HepG2 (cell line): ENCODE measurements at regions not wholly inside any gene's neighbourhood (a gene's known extent, or its start where the extent isn't known, plus 50 kb on each side); places are given as distances from the start of the nearest gene placed in this dataset.

Experiments
- ATAC-seq: fragments of 200-7000 bp; cut with Tn5 transposase; 3 replicates; pipeline ENCODE4 v1.9.1; 2020; ENCODE audit warnings: mild to moderate bottlenecking, moderate library complexity
- BruUV-seq: library from RNA; stranded (reverse); fragments of 400-500 nt; replicated peaks from 2 replicates; lab custom pipeline; 2021; lab: Mats Ljungman, UMichigan
- CTCF ChIA-PET: fragments of 300-600 bp; formaldehyde crosslinking; extraction: SDS; loops from one replicate; lab custom pipeline; 2021; ENCODE audit warnings: low total read pairs, inconsistent platforms, low intra/inter-chr PET ratio; lab: Yijun Ruan, JAX
- POLR2A ChIA-PET: fragments of 350-600 bp; sonication (Branson Sonifier 250); formaldehyde crosslinking; loops from one replicate; lab custom pipeline; 2020; ENCODE audit warnings: antibody characterized with exemption, inconsistent platforms; lab: Yijun Ruan, JAX
- DNase-seq: peaks from one replicate; pipeline ENCODE4 v3.0.0-alpha.2; 2015; ENCODE audit warnings: low spot score
- FAIRE-seq: peaks from 3 replicates; lab custom pipeline; 2011; peaks lifted over from hg19 to GRCh38; lab: Jason Lieb, UNC
- H2AFZ ChIP-seq: one replicate; pipeline ENCODE4 v1.6.1; 2011; ENCODE audit warnings: low read length, inconsistent platforms
- H3K27ac ChIP-seq: fragments of 300-600 bp; 3 replicates; pipeline ENCODE4 v1.8.0; 2011; ENCODE audit warnings: mixed run types, mild to moderate bottlenecking, mixed read lengths, low read length, inconsistent platforms; ENCODE audit not compliant: insufficient read depth; ENCODE audit errors: extremely low read length
- H3K27me3 ChIP-seq, 2 experiments: fragments of 200-600 bp in 1 of 2; 2 replicates in 1 of 2; 3 replicates in 1 of 2; pipeline versions ENCODE4 v1.6.0 to v1.8.0; 2011; ENCODE audit warnings: low read length in 2 of 2, mild to moderate bottlenecking in 2 of 2, moderate library complexity in 2 of 2, inconsistent platforms in 1 of 2; ENCODE audit not compliant: insufficient read depth in 2 of 2, control insufficient read depth in 1 of 2
- H3K36me3 ChIP-seq, 2 experiments: fragments of 200-600 bp in 1 of 2; replicated peaks in 1 of 2; 2 replicates in 1 of 2; 3 replicates in 1 of 2; pipeline versions ENCODE4 v1.5.1 to v1.8.0; 2011; ENCODE audit warnings: low read length in 2 of 2, inconsistent platforms in 1 of 2; ENCODE audit not compliant: insufficient read depth in 2 of 2, control insufficient read depth in 1 of 2
- H3K4me1 ChIP-seq: 2 replicates; pipeline ENCODE4 v1.5.1; 2012; ENCODE audit warnings: low read length, inconsistent platforms; ENCODE audit not compliant: insufficient read depth
- H3K4me2 ChIP-seq: 2 replicates; pipeline ENCODE4 v1.6.0; 2011; ENCODE audit warnings: low read depth, low read length, inconsistent platforms
- H3K4me3 ChIP-seq, 3 experiments: fragments of 200-600 bp in 1 of 3; sonication (generic), shearing (Covaris generic) in 1 of 3; replicated peaks in 1 of 3; 2 replicates each; pipeline ENCODE4 v1.5.1; 2011 to 2016; ENCODE audit warnings: low read length in 3 of 3, inconsistent platforms in 2 of 3, low read depth in 2 of 3, mild to moderate bottlenecking in 2 of 3, control low read depth in 1 of 3, mixed read lengths in 1 of 3; ENCODE audit not compliant: insufficient read depth in 1 of 3
- H3K79me2 ChIP-seq: one replicate; pipeline ENCODE4 v1.6.1; 2011; ENCODE audit warnings: low read length, inconsistent platforms; ENCODE audit not compliant: insufficient read depth
- H3K9ac ChIP-seq: 2 replicates; pipeline ENCODE4 v1.6.0; 2011; ENCODE audit warnings: mild to moderate bottlenecking, low read depth, low read length, inconsistent platforms; ENCODE audit not compliant: insufficient read depth
- H3K9me3 ChIP-seq: 2 replicates; pipeline ENCODE4 v1.5.1; 2012; ENCODE audit warnings: mild to moderate bottlenecking, low read length
- H4K20me1 ChIP-seq: 2 replicates; pipeline ENCODE4 v1.6.0; 2011; ENCODE audit warnings: inconsistent platforms, mild to moderate bottlenecking, low read length, moderate library complexity; ENCODE audit not compliant: insufficient read depth
- ARID3A ChIP-seq: IDR thresholded peaks from 2 replicates; pipeline ENCODE4 v1.6.1; 2012; ENCODE audit warnings: low read depth, low read length, improper control_type of control experiment
- ATAD3A ChIP-seq: sonication (generic); formaldehyde crosslinking; IDR thresholded peaks from 2 replicates; pipeline ENCODE4 v1.4.0; 2020; ENCODE audit warnings: missing genetic modification reagents
- KLF6 ChIP-seq: IDR thresholded peaks from 2 replicates; pipeline ENCODE4 v1.8.0; 2016; ENCODE audit warnings: missing biosample characterization, missing genetic modification reagents
- MAFG ChIP-seq: sonication (generic); formaldehyde crosslinking; IDR thresholded peaks from 2 replicates; pipeline ENCODE4 v1.5.1; 2020; ENCODE audit warnings: mild to moderate bottlenecking, missing genetic modification reagents
- MEIS1 ChIP-seq: sonication (generic); formaldehyde crosslinking; IDR thresholded peaks from 2 replicates; pipeline ENCODE4 v1.9.0; 2021; ENCODE audit warnings: mild to moderate bottlenecking, missing genetic modification reagents, moderate library complexity, borderline replicate concordance
- NR2C2 ChIP-seq: sonication (generic); formaldehyde crosslinking; IDR thresholded peaks from 2 replicates; pipeline ENCODE4 v1.4.0; 2020; ENCODE audit warnings: missing genetic modification reagents, mild to moderate bottlenecking, moderate library complexity, borderline replicate concordance
- SRF ChIP-seq: IDR thresholded peaks from 2 replicates; pipeline ENCODE4 v1.6.1; 2011; ENCODE audit warnings: mild to moderate bottlenecking, low read depth, low read length, moderate library complexity
- USF2 ChIP-seq, 2 experiments: sonication (generic) in 1 of 2; formaldehyde crosslinking in 1 of 2; IDR thresholded peaks; 2 replicates each; pipeline versions ENCODE4 v1.5.1 to v1.6.1; 2011 to 2020; ENCODE audit warnings: borderline replicate concordance in 1 of 2, low read depth in 1 of 2, low read length in 1 of 2, mild to moderate bottlenecking in 1 of 2, missing genetic modification reagents in 1 of 2, moderate library complexity in 1 of 2
- ZNF619 ChIP-seq: sonication (generic); formaldehyde crosslinking; IDR thresholded peaks from 2 replicates; pipeline ENCODE4 v1.4.0; 2020; ENCODE audit warnings: mild to moderate bottlenecking, missing genetic modification reagents
- ZNF746 ChIP-seq: sonication (generic); formaldehyde crosslinking; IDR thresholded peaks from 2 replicates; pipeline ENCODE4 v1.8.0; 2022; ENCODE audit warnings: mild to moderate bottlenecking, missing genetic modification reagents
- WGBS: methylation state at CpG from one replicate; pipeline ENCODE4 v1.1.6; 2017; ENCODE audit warnings: low lambda C conversion rate; 5-methylcytosine and 5-hydroxymethylcytosine counted together
- in situ Hi-C: cut with HindIII; loops from 2 replicates; pipeline ENCODE4 v1.10.0; 2017; ENCODE audit warnings: low pct_unique_long_range_greater_than_20kb; ENCODE audit not compliant: extremely low pct_ligation_motif_present
- intact Hi-C: fragments of 100-400 bp; cut with micrococcal nuclease; formaldehyde crosslinking; loops from one replicate; pipeline ENCODE4 v1.10.0; 2022; ENCODE audit not compliant: unreplicated experiment

- intact Hi-C loops = no loop called here
- Histone ChIP-seq H2AFZ (no peak overlapping the region), H3K9me3 (no peaks in the 10 kb centered on the region), H3K4me2 (no peak overlapping the region), H3K27me3 (no peaks in the 10 kb centered on the region; a peak in 1 of 5 replicates), H3K4me1 (peaks cover 11% of the 10 kb centered on the region), H3K9ac (no peak overlapping the region), H3K4me3 (no peak overlapping the region), H3K27ac (no peak overlapping the region), H3K79me2 (no peaks in the 10 kb centered on the region), H4K20me1 (no peaks in the 10 kb centered on the region), H3K36me3 (no peaks in the 10 kb centered on the region)
- DNase-seq (no peak), ATAC-seq (no peak), FAIRE-seq (no peak)
- POLR2A ChIA-PET = no interaction called here
- CTCF ChIA-PET = no interaction called here
- no TSS peak for BruUV-seq
- 15% methylated on average over 4 of the region's 4 CpGs for WGBS
- TF ChIP-seq USF2 (IDR thresholded peaks at IDR 0.05; ENCODE audit: low read depth, low read length) (no peak), USF2 (CRISPR knock-in tag; IDR thresholded peaks at IDR 0.05; ENCODE audit: borderline replicate concordance) (peak; percentile 22; the same call in 1 of the 2 replicates), ZNF746 (CRISPR knock-in tag) (no peak), SRF (peak; percentile 77), MEIS1 (no peak), ARID3A (no peak), MAFG (CRISPR knock-in tag) (no peak), ZNF619 (CRISPR knock-in tag) (no peak), KLF6 (no peak), ATAD3A (CRISPR knock-in tag) (no peak), NR2C2 (no peak)
- in situ Hi-C loops = no loop called here
Measured at GRCh38 chr10:84768132-84768531, 439.7 kb downstream of the CCSER2 start.
